OCI-LY7 (cell line): ENCODE measurements at regions not wholly inside any gene's neighbourhood (a gene's known extent, or its start where the extent isn't known, plus 50 kb on each side); places are given as distances from the start of the nearest gene placed in this dataset.

Experiments used
- EZH2phosphoT487 ChIP-seq: fragments of 200-600 bp; sonication (generic); IDR thresholded peaks from 2 replicates; pipeline ENCODE4 v1.6.1; 2018; ENCODE audit warnings: low read depth, borderline replicate concordance, mild to moderate bottlenecking, mixed run types, antibody characterized with exemption, low read length, moderate library complexity, mixed read lengths
- TF ChIP-seq, protein P1 (sequence below): fragments of 200-600 bp; sonication (generic); conservative IDR thresholded peaks from 2 replicates; pipeline ENCODE4 v1.5.1; 2014; ENCODE audit warnings: mild to moderate bottlenecking, antibody characterized with exemption, low read length, moderate library complexity, mixed read lengths

DNA sequence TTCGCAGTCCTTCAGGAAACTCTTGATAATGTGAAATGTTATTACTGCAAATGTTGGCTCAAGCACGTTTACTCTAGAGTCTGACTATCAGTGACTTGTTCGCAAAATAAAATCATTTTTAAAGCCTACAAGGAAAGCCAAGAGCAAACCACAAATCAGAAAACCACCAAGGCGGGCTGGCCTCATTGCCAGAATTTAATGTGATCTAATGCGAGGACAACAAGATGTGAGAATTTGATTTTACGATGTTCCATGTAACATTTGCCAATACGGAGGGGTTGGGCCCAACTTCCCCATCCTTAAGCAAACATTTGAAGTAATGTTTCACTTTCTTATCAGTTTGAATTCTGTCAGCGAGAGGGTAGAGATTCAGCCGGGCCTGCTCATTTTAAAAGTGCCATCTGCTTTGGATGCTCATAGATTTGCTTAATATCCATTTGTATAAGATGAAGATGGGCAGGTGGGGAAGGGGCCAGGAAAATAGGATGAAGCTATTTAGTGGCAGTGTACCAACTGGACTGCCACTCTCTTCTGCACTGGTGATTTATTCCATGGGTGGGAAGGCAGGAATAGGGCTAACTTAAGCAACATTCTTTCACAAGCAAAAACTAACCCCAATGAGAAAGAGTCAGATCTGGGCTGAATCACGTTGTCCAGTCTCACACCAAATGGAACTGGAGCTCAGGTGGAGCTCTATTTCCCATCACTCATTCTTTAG lies 225.3 kb downstream of the ANAPC10 start:
- no peak for TF ChIP-seq EZH2phosphoT487
- TF ChIP-seq, protein P1, sequence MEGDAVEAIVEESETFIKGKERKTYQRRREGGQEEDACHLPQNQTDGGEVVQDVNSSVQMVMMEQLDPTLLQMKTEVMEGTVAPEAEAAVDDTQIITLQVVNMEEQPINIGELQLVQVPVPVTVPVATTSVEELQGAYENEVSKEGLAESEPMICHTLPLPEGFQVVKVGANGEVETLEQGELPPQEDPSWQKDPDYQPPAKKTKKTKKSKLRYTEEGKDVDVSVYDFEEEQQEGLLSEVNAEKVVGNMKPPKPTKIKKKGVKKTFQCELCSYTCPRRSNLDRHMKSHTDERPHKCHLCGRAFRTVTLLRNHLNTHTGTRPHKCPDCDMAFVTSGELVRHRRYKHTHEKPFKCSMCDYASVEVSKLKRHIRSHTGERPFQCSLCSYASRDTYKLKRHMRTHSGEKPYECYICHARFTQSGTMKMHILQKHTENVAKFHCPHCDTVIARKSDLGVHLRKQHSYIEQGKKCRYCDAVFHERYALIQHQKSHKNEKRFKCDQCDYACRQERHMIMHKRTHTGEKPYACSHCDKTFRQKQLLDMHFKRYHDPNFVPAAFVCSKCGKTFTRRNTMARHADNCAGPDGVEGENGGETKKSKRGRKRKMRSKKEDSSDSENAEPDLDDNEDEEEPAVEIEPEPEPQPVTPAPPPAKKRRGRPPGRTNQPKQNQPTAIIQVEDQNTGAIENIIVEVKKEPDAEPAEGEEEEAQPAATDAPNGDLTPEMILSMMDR = no peak
